HepG2 (cell line): ENCODE measurements at regions not wholly inside any gene's neighbourhood (a gene's known extent, or its start where the extent isn't known, plus 50 kb on each side); places are given as distances from the start of the nearest gene placed in this dataset.

Experiments
- CEBPZ ChIP-seq: IDR thresholded peaks from 2 replicates; pipeline ENCODE4 v1.6.1; 2012; ENCODE audit warnings: low read length, improper control_type of control experiment
- IKZF4 ChIP-seq: sonication (generic); formaldehyde crosslinking; IDR thresholded peaks from 2 replicates; pipeline ENCODE4 v1.5.1; 2020; ENCODE audit warnings: borderline replicate concordance, mild to moderate bottlenecking, low read depth, missing genetic modification reagents; ENCODE audit errors: not compliant biosample characterization
- NRL ChIP-seq: sonication (generic); formaldehyde crosslinking; IDR thresholded peaks from 2 replicates; pipeline ENCODE4 v1.5.0; 2020; ENCODE audit warnings: missing genetic modification reagents, mild to moderate bottlenecking, moderate library complexity, borderline replicate concordance
- PHF8 ChIP-seq: sonication (generic); formaldehyde crosslinking; IDR thresholded peaks from 2 replicates; pipeline ENCODE4 v1.5.0; 2020; ENCODE audit warnings: missing genetic modification reagents
- POGK ChIP-seq: sonication (generic); formaldehyde crosslinking; conservative IDR thresholded peaks from 2 replicates; pipeline ENCODE4 v1.8.0; 2022; ENCODE audit warnings: mild to moderate bottlenecking, moderate library complexity, missing genetic modification reagents
- TERF1 ChIP-seq: sonication (generic); formaldehyde crosslinking; IDR thresholded peaks from 2 replicates; pipeline ENCODE4 v1.8.0; 2022; ENCODE audit warnings: mild to moderate bottlenecking, missing genetic modification reagents, moderate library complexity
- ZNF777 ChIP-seq: sonication (generic); formaldehyde crosslinking; IDR thresholded peaks from 2 replicates; pipeline ENCODE4 v1.4.0; 2020; ENCODE audit warnings: missing genetic modification reagents

- TF ChIP-seq POGK (CRISPR knock-in tag) = no peak
- no peak for TF ChIP-seq TERF1 (CRISPR knock-in tag)
- TF ChIP-seq CEBPZ = no peak
- TF ChIP-seq PHF8 (CRISPR knock-in tag) = no peak
- no peak for TF ChIP-seq IKZF4 (CRISPR knock-in tag)
- no peak for TF ChIP-seq NRL (CRISPR knock-in tag)
- no peak for TF ChIP-seq ZNF777
Measured at GRCh38 chr5:100110497-100110896, 424.7 kb upstream of the FAM174A start (continued).
